Spleen (tissue), 11 donors: ENCODE measurements at regions not wholly inside any gene's neighbourhood (a gene's known extent, or its start where the extent isn't known, plus 50 kb on each side); places are given as distances from the start of the nearest gene placed in this dataset.

Source experiments
- DNase-seq: peaks from one replicate; pipeline ENCODE4 v3.0.0-alpha.2; 2020
- H3K27ac ChIP-seq, 8 donors: fragments of 200-600 bp; sonication (generic) in 7 of 8; 1 replicate in 4 of 8; 2 replicates in 4 of 8; pipeline versions ENCODE4 v1.5.0 to v1.8.0; 2016 to 2021; ENCODE audit warnings: inconsistent platforms in 4 of 8, mild to moderate bottlenecking in 4 of 8, moderate library complexity in 1 of 8
- H3K27me3 ChIP-seq, 7 donors: fragments of 200-600 bp; sonication (generic) in 6 of 7; replicated peaks in 1 of 7; 1 replicate in 4 of 7; 2 replicates in 3 of 7; pipeline versions ENCODE4 v1.5.0 to v1.8.0; 2016 to 2021; ENCODE audit warnings: inconsistent platforms in 3 of 7, mild to moderate bottlenecking in 1 of 7
- H3K36me3 ChIP-seq, 6 donors: fragments of 200-600 bp; sonication (generic) in 5 of 6; 1 replicate in 4 of 6; 2 replicates in 2 of 6; pipeline versions ENCODE4 v1.5.0 to v1.8.0; 2016 to 2021; ENCODE audit warnings: inconsistent platforms in 2 of 6
- H3K4me1 ChIP-seq, 6 donors: fragments of 200-600 bp; sonication (generic) in 5 of 6; 1 replicate in 3 of 6; 2 replicates in 3 of 6; pipeline versions ENCODE4 v1.5.0 to v1.8.0; 2016 to 2021; ENCODE audit warnings: inconsistent platforms in 3 of 6
- H3K4me3 ChIP-seq, 8 donors: fragments of 200-600 bp; sonication (generic) in 7 of 8; 1 replicate in 4 of 8; 2 replicates in 4 of 8; pipeline versions ENCODE4 v1.5.0 to v1.8.0; 2016 to 2021; ENCODE audit warnings: inconsistent platforms in 4 of 8, mild to moderate bottlenecking in 4 of 8, moderate library complexity in 2 of 8
- H3K9me3 ChIP-seq, 8 donors: fragments of 200-600 bp; sonication (generic) in 7 of 8; 1 replicate in 4 of 8; 2 replicates in 4 of 8; pipeline versions ENCODE4 v1.5.0 to v1.8.0; 2016 to 2021; ENCODE audit warnings: inconsistent platforms in 4 of 8
- CTCF ChIP-seq, 11 experiments: fragments of 200-600 bp in 7 of 11; fragments of 450-650 bp in 4 of 11; sonication (generic) in 4 of 11; IDR thresholded peaks in 8 of 11; conservative IDR thresholded peaks in 3 of 11; 1 replicate in 7 of 11; 2 replicates in 4 of 11; pipeline versions ENCODE4 v1.4.0 to v1.8.0; 2016 to 2021; ENCODE audit warnings: antibody characterized with exemption in 11 of 11, inconsistent platforms in 4 of 11, mild to moderate bottlenecking in 1 of 11
- POLR2A ChIP-seq, 3 donors: fragments of 450-650 bp; IDR thresholded peaks; one replicate each; pipeline ENCODE4 v1.5.1; 2017; ENCODE audit warnings: antibody characterized with exemption in 3 of 3, mild to moderate bottlenecking in 1 of 3
- POLR2AphosphoS5 ChIP-seq, 3 donors: sonication (generic); formaldehyde crosslinking; IDR thresholded peaks; one replicate each; pipeline ENCODE4 v1.5.1; 2017; ENCODE audit warnings: antibody characterized with exemption in 3 of 3
- WGBS, 5 donors: extraction: QIAGEN DNeasy Blood & Tissue Kit in 3 of 5; methylation state at CpG; one replicate each; pipeline versions ENCODE4 v1.1.5 to v1.1.7; 2013 to 2018; 5-methylcytosine and 5-hydroxymethylcytosine counted together
- intact Hi-C: fragments of 100-400 bp; cut with DNase I; formaldehyde crosslinking; loops from one replicate; pipeline ENCODE4 v1.15.0; 2023; ENCODE audit warnings: low total_unique reads
- donor health status: healthy with polysubstance abuse.
- donor health status: DM: no; HTN: no; CAD: no; lungs with moderate emphysema.
- donor health status: DM: no; HTN: no; CAD: no.
- donor health status: Bipolar disorder and iron deficiency.
- donor health status: healthy.
- donor health status: DM: no; HTN: no; CAD: no.
- donor health status: DM: yes; HTN: yes; CAD: no.

DNA sequence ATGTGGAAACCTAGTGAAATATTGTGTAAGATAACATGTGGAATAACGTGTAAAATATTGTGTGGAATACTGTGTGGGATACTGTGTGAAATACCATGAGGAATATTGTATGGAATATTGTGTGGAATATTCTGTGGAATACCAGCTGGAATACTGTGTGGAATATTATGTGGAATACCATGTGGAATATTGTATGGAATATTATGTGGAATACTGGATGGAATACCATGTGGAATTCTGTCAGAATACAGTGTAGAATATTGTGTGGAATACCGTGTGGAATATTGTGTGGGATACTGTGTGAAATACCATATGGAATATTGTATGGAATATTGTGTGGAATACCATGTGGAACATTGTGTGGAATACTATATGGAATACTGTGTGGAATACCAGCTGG is 134.6 kb upstream of the CHST15 start:
- peaks cover 0 to 25% (median 9%) of the 10 kb centered on the region in 6 donors for H3K4me1 ChIP-seq
- no peaks in the 10 kb centered on the region for H3K36me3 ChIP-seq
- WGBS, 5 donors: 84 to 94% (median 92%) methylated on average over 2 of the region's 2 CpGs
- intact Hi-C loops: no loop called here
- H3K4me3 ChIP-seq: no peak overlapping the region
- H3K27me3 ChIP-seq: no peaks in the 10 kb centered on the region
- H3K9me3 ChIP-seq: no peaks in the 10 kb centered on the region
- no peak for DNase-seq
- H3K27ac ChIP-seq: no peak overlapping the region
- no peak for TF ChIP-seq POLR2A (IDR thresholded peaks at IDR 0.05)
- TF ChIP-seq POLR2AphosphoS5 (IDR thresholded peaks at IDR 0.05): no peak
- no peak for TF ChIP-seq CTCF (IDR thresholded peaks at IDR 0.05 in 8 of 11, conservative IDR thresholded peaks at IDR 0.05 in 3 of 11)

DNA sequence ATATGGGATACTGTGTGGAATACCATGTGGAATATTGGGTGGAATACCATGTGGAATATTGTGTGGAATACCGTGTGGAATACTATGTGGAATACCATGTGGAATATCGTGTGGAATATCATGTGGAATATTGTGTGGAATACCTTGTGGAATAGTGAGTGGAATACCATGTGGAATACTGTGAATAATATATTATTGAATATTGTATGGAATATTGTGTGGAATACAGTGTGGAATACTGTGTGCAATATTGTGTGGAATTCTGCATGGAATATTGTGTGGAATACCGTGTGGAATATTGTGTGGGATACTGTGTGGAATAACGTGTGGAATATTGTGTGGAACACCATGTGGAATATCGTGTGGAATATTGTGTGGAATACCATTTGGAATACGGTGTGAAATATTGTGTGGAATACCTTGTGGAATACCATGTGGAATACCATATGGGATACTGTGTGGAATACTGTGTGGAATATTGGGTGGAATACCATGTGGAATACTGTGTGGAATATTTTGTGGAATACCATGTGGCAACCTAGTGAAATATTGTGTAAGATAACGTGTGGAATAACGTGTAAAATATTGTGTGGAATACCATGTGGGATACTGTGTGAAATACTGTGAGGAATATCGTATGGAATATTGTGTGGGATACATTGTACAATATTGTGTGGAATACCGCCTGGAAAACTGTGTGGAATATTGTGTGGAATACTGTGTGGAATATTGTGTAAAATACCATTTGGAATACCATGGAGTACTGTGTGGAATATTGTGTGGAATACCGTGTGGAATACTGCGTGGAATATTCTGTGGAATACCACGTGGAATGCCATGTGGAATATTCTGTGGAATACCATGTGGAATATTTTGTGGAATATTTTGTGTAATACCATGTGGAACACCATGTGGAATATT is 133.9 kb upstream of the CHST15 start:
- H3K36me3 ChIP-seq: no peaks in the 10 kb centered on the region
- no peak for DNase-seq
- H3K4me1 ChIP-seq: peaks cover 3 to 30% (median 14%) of the 10 kb centered on the region in 6 donors
- H3K27ac ChIP-seq: no peak overlapping the region
- intact Hi-C loops: no loop called here
- H3K4me3 ChIP-seq: no peak overlapping the region
- 72 to 82% (median 79%) methylated on average over 13 of the region's 13 CpGs for WGBS, 5 donors
- H3K9me3 ChIP-seq: no peaks in the 10 kb centered on the region
- TF ChIP-seq POLR2A (IDR thresholded peaks at IDR 0.05): no peak
- no peak for TF ChIP-seq CTCF (IDR thresholded peaks at IDR 0.05 in 8 of 11, conservative IDR thresholded peaks at IDR 0.05 in 3 of 11)
- no peak for TF ChIP-seq POLR2AphosphoS5 (IDR thresholded peaks at IDR 0.05)
- no peaks in the 10 kb centered on the region for H3K27me3 ChIP-seq

- H3K27ac ChIP-seq: no peak overlapping the region
- H3K27me3 ChIP-seq: no peaks in the 10 kb centered on the region
- intact Hi-C loops: no loop called here
- H3K9me3 ChIP-seq: no peaks in the 10 kb centered on the region
- H3K4me1 ChIP-seq: peaks cover 11 to 39% (median 23%) of the 10 kb centered on the region in 6 donors
- TF ChIP-seq CTCF (IDR thresholded peaks at IDR 0.05 in 8 of 11, conservative IDR thresholded peaks at IDR 0.05 in 3 of 11) (no peak), POLR2A (IDR thresholded peaks at IDR 0.05) (no peak), POLR2AphosphoS5 (IDR thresholded peaks at IDR 0.05) (no peak)
- H3K4me3 ChIP-seq: no peak overlapping the region
- 90 to 95% (median 94%) methylated on average over 18 of the region's 18 CpGs for WGBS, 5 donors
- H3K36me3 ChIP-seq: no peaks in the 10 kb centered on the region
- no peak for DNase-seq
Measured at GRCh38 chr10:124226271-124227054, 133.1 kb upstream of the CHST15 start.
